ENCODE measurements at regions not wholly inside any gene's neighbourhood (a gene's known extent, or its start where the extent isn't known, plus 50 kb on each side); places are given as distances from the start of the nearest gene placed in this dataset.

DNA sequence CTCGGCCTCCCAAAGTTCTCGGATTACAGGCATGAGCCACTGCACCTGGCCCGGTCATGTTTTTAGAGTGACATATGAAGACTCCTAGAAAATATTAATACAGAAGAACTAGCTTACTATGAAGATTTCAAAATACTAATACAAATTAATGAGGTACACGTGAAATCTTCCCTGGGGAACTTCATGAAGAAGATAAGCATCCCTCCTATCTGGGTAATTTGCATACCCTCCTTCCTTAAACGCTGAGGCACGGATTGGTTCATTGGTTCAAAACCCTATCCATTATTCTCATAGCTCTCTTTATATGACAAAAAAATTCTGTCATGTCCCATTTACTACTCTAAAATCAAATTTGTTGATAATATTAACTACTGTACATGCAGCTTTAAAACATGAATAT is 224.8 kb upstream of the KLF14 start:
- no peak for DNase-seq (ENCODE audit: low spot score)
- no peak for TF ChIP-seq CTCF (IDR thresholded peaks at IDR 0.05; ENCODE audit: extremely low read depth, missing control alignments)

- DNase-seq (ENCODE audit: low spot score) = no peak
Observed at GRCh38 chr7:130959743-130960207, 225.8 kb upstream of the KLF14 start.

DNA sequence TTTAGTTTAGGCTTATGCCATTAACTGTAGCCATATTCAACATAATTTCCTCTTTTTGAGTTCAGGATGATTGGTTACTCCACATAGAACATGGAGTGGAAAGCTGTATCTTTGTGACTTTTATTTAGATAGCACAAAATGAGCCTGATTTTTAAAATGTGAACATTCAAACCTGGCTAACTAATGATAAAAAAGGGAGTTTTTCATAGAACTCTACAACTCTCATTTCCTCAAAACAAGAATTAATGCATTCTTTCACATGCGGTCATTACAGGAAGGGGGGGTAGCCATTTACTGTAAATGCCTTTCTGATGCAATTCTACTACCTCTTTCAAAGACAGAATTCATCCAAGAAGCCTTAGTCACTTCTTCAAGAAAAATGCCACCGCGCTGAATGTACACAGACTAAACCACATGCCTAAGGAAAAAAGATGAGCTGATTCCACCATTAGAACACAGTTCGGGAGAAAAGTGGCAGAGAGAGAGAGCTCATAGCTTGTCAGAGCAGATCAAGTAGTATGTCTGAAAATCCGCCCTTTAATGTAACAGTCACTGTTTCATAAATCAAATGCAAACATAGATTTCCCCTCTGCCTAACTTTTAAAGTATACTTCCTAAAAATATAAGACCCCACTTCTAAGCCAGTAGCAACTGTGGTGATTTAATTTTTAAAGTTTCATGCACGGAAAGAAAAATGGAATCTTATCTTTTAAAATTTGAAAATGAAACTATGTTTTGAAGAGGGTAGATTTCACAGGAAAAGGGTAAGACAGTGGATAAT is 226.4 kb upstream of the KLF14 start:
- peak; percentile 35 for DNase-seq (ENCODE audit: low spot score)
- TF ChIP-seq CTCF (IDR thresholded peaks at IDR 0.05; ENCODE audit: extremely low read depth, missing control alignments) = no peak

More at GRCh38 chr7:130959743-130960207, 225.8 kb upstream of the KLF14 start:
- peak; percentile 52 for TF ChIP-seq CTCF (IDR thresholded peaks at IDR 0.05; ENCODE audit: extremely low read depth, missing control alignments)

DNA sequence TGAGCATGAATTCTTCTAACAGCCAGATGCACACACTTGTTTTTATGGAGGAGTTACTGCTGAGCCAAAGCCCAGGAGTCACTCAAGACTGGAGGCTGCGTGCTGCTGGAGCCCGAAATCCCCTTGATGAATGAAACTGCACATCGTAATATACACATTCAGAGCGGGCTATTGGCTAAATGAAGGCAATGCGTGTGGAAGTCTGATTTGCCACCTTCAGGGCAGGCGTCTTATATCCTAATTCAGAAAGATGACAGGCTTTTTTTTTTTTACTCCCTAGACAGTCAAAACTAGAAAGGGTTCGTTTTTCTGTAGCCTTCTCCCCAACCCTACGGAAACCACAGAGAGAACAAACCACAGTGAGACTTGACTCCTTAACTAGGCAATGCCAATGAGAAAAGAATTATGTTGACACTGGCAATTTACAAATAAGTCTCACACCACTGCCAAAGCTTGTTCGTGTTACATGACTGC is 227.2 kb upstream of the KLF14 start:
- peak; percentile 62 for DNase-seq (ENCODE audit: low spot score)
- no peak for TF ChIP-seq CTCF (IDR thresholded peaks at IDR 0.05; ENCODE audit: extremely low read depth, missing control alignments)

DNA sequence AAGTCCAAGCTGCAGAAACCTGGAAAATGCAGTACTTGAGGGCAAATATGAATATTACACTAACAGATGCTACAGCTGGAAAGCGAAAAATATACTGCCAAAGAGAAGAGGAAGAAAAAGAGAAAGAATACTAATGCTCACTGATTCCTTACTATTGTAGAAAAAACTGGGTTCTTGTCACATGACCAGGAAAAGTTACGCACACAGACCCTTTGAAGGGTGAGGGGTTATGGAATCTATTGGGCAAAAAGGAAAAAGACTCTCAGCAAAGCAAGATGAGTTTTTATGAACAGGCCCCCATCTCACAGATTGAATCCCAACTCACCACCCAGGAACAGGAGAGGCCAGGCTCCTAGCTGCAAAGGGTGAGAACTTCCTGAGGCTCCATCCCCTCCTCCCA is 228.1 kb upstream of the KLF14 start:
- no peak for TF ChIP-seq CTCF (IDR thresholded peaks at IDR 0.05; ENCODE audit: extremely low read depth, missing control alignments)
- no peak for DNase-seq (ENCODE audit: low spot score)

GRCh38 chr7:130963339-130963738 is 229.3 kb upstream of the KLF14 start:
- TF ChIP-seq CTCF (IDR thresholded peaks at IDR 0.05; ENCODE audit: extremely low read depth, missing control alignments) = no peak
- DNase-seq (ENCODE audit: low spot score) = no peak

DNA sequence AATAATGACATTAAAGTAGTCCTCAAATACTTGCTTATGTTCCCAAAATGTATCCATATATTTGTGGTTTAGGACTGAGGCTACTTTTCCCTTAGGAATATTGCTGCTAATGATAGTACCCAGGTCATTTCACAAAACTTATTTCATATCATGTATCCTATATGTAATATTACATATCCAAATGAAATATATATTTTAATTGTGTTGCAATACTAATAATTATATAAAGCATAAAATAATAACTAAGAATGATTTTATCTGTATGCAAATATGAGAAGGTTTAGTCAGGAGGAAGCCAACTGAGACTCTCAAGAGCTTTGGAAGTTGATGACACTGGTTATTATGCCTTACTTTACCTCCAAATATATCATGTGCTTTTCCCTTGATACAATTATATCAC is 231.5 kb upstream of the KLF14 start:
- DNase-seq (ENCODE audit: low spot score) = no peak
- no peak for TF ChIP-seq CTCF (IDR thresholded peaks at IDR 0.05; ENCODE audit: extremely low read depth, missing control alignments)

All from GM20000 (cell line).